NCI-H2196 treated with DMSO at 0.1 percent for 48 hours (cell line): ENCODE measurements at regions not wholly inside any gene's neighbourhood (a gene's known extent, or its start where the extent isn't known, plus 50 kb on each side); places are given as distances from the start of the nearest gene placed in this dataset.
"Not testable (repeated sequence)": the region's sequence is repeated elsewhere in the genome, so short reads cannot be mapped to it uniquely, and the experiment has no call there.

Experiments used
- DNase-seq: peaks from one replicate; lab custom pipeline; 2025; ENCODE audit not compliant: unreplicated experiment; lab: John Stamatoyannopoulos, UW

DNA sequence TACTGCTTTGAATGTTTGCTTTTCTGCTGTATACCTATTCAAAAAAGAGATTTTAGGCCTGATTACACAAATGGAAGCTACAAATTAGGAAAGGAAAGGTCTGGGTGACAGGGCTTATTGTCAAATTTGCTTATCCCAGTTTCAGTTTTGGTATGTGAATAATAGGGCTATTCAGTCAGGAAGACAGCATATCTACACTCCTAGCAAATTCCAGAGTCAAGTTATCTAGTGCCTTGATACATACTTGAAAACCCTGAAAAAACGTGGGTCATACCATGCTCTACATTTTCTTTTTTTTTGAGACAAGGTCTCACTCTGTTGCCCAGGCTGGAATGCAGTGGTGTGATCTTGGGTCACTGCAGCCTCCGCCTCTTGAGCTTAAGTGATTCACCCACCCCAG, 59.2 kb upstream of the CCDC180 start:
- DNase-seq = not testable (repeated sequence)

DNA sequence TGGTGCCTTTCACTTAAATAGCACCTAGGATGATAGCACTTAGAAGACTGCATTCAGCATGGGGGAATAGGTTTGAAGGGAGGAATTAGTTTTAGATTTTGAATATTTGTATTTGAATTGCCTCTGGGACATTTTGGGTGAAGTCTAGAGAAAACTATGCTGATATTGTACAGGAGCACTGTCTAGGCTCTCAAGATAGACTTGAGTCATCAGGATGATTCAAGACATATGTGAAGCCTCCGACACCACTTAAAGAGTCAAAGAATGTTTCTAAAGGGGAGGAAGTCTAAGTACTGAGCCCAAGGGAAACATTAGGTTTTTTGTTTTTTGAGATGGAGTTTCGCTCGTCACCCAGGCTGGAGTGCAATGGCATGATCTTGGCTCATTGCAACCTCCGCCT, 63.9 kb upstream of the CCDC180 start:
- DNase-seq = no peak

DNA sequence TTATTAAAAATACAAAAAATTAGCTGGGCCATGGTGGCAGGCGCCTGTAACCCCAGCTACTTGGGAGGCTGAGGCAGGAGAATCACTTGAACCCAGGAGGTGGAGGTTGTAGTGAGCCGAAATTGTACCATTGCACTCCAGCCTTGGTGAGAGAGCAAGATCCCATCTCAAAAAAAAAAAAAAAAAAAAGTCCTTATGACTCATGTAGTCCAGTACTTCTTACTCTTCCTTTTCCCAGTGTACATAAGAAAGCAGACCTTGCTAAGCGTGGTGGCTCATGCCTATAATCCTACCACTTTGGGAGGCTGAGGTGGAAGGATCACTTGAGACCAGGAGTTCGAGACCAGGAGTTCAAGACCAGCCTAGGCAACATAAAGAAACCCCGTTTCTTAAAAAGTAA, 66.0 kb upstream of the CCDC180 start:
- DNase-seq = not testable (repeated sequence)

- DNase-seq = peak; percentile 64
These were observed 69.2 kb upstream of the CCDC180 start for GRCh38 chr9:97237951-97238889.

DNA sequence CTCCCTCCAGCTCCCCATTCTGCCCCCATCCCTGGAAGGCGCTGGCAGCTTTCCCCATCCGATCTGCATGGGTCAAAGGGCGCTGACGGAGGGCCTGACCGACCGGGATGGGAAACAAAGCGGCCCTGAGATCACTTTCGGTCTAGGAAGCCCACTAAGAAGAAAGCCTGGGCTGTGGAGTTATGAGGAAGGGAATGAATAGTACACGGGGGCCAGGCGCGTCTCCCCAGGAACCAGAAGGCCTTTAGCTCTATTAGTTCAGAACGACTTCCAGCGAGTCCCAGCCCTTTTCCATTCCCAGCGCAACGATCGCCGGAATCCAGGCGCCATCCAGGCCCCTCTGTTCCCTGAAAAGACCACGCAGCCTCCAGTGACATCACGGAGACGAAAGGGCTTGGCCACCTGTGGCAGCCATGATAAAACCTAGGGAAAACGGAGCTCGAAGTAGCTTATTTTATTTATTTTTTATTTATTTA, 70.1 kb upstream of the CCDC180 start:
- DNase-seq = no peak

- not testable (repeated sequence) for DNase-seq
These were observed 74.5 kb upstream of the CCDC180 start for GRCh38 chr9:97233009-97233400.

DNA sequence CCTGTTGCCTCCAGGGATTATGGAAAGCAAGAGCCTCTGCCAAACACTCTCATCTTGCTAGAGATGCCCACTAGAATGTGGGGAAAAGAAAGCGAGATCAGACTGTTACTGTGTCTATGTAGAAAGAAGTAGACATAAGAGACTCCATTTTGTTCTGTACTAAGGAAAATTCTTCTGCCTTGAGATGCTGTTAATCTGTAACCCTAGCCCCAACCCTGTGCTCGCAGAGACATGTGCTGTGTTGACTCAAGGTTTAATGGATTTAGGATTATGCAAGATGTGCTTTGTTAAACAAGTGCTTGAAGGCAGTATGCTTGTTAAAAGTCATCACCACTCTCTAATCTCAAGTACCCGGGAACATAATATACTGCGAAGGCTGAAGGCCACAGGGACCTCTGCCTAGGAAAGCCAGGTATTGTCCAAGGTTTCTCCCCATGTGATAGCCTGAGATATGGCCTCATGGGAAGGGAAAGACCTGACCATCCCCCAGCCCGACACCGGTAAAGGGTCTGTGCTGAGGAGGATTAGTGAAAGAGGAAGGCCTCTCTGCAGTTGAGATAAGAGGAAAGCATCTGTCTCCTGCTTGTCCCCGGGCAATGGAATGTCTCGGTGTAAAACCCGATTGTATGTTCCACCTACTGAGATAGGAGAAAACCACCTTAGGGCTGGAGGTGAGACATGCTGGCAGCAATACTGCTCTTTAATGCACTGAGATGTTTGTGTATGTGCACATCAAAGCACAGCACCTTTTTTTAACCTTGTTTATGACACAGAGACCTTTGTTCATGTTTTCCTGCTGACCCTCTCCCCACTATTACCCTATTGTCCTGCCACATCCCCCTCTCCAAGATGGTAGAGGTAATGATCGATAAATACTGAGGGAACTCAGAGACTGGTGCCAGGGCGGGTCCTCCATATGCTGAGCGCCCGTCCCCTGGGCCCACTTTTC, 75.1 kb upstream of the CCDC180 start:
- DNase-seq = not testable (repeated sequence)

- not testable (repeated sequence) for DNase-seq
These were observed 85.1 kb upstream of the CCDC180 start for GRCh38 chr9:97222393-97222792.

GRCh38 chr9:97221478-97222355, 85.7 kb upstream of the CCDC180 start:
- not testable (repeated sequence) for DNase-seq

DNA sequence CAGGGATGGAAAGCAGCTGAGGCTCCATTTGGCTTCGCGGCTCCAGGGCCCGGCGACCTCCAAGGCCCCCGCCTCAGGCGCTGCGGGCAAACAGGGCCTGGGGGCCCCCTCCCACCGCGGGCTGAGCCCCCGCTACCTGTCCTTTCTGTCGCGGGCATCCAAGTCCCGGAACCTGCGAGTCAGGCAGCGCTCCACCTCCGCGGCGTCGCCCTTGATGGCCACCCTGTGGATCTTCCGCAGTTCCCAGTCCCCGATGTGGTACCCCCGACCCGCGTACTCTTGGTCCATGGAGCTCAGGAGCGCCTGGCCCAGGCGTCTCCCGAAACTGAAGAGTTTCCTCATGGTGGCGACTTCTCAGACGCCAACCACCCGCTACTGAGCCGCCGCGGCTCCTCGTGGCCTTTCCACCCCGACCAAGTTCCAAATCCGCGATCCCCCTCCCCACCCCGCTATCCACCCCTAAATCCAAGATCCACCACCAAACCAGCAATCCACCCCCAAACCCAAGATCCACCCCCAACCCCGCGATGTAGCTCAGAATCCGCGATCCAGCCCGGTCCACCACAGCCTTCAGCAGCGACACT, 86.5 kb upstream of the CCDC180 start:
- no peak for DNase-seq

DNA sequence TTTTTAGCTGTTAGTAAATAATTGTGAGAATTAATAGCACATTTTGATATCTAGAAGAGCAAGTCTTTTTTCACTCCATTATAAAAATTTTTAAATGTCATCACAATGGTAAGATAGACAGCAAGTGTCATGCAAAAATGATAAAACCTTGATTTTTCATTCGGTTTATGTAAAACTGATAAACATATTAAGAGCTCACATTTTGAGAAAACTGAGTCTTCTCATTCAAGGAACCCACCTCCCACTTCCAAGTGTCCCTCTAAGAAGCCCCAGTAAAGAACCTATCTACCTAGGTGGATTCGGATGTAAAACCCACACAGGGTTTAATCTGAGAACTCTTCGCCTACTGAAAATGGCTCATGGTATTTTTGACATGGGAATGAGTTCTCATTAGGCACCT, 87.1 kb upstream of the CCDC180 start:
- DNase-seq = not testable (repeated sequence)

GRCh38 chr9:97219443-97220140, 87.9 kb upstream of the CCDC180 start:
- not testable (repeated sequence) for DNase-seq

GRCh38 chr9:97215127-97215526, 92.3 kb upstream of the CCDC180 start:
- DNase-seq = not testable (repeated sequence)

GRCh38 chr9:97214556-97214955, 92.9 kb upstream of the CCDC180 start:
- not testable (repeated sequence) for DNase-seq

GRCh38 chr9:97199683-97200082, 107.8 kb upstream of the CCDC180 start:
- not testable (repeated sequence) for DNase-seq

- DNase-seq = not testable (repeated sequence)
These were observed 113.7 kb upstream of the CCDC180 start for GRCh38 chr9:97193767-97194166.

DNA sequence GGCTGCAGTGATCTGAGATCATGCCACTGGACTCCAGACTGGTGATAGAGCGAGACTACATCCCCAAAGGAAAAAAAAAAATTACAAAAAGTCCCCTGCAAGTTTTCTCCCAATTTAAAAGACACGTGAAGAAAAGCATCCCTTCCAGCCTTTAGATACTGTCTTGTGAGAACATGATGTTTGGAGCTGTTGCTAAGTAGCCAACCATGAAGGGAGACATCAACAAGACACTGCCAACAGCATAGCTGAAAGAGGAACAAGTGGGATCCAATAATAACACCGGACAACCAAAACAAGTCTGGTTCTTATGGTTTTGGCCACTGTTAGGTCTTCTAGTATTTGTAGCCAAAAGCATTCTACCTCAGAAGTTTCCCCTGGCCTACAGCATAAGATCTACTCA, 118.9 kb upstream of the CCDC180 start:
- no peak for DNase-seq

- not testable (repeated sequence) for DNase-seq
These were observed 119.8 kb upstream of the CCDC180 start for GRCh38 chr9:97187706-97188105.

GRCh38 chr9:97186493-97186892, 121.0 kb upstream of the CCDC180 start:
- no peak for DNase-seq
